Omental fat pad (tissue), 3 donors: ENCODE measurements at regions not wholly inside any gene's neighbourhood (a gene's known extent, or its start where the extent isn't known, plus 50 kb on each side); places are given as distances from the start of the nearest gene placed in this dataset.
"Not testable (repeated sequence)": the region's sequence is repeated elsewhere in the genome, so short reads cannot be mapped to it uniquely, and the experiment has no call there.

Source experiments
- ATAC-seq: fragments of 150-250 bp; one replicate; pipeline ENCODE4 v1.9.1; 2016; ENCODE audit warnings: mild to moderate bottlenecking, moderate library complexity; ENCODE audit not compliant: low FRiP score
- DNase-seq: peaks from one replicate; pipeline ENCODE4 v3.0.0-alpha.2; 2019; ENCODE audit warnings: low spot score
- TF ChIP-seq, protein P1 (sequence below), 3 donors: fragments of 450-650 bp; IDR thresholded peaks; one replicate each; pipeline ENCODE4 v1.5.1; 2016 to 2017; ENCODE audit warnings: antibody characterized with exemption in 3 of 3, mild to moderate bottlenecking in 3 of 3, moderate library complexity in 2 of 3

DNA sequence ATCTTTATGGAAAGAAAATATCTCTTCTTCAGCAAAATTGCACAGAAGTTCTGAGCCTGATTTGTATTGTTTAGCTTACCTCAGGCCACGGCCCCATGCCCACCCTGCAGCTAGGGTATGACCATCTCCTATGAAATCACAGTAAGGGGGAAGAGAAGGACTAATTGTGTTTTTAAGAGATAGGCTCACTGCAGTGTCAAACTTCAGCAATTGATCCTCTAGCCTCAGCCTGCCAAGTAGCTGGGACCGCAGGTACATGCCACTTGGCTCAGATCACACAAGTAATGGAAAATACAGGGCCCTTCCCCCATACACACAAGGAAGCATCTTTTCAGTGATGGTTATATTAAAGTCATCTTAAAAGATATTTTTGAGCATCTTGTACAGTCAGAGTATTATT lies 60.0 kb downstream of the DMAC1 start:
- ATAC-seq: no peak
- TF ChIP-seq, protein P1, sequence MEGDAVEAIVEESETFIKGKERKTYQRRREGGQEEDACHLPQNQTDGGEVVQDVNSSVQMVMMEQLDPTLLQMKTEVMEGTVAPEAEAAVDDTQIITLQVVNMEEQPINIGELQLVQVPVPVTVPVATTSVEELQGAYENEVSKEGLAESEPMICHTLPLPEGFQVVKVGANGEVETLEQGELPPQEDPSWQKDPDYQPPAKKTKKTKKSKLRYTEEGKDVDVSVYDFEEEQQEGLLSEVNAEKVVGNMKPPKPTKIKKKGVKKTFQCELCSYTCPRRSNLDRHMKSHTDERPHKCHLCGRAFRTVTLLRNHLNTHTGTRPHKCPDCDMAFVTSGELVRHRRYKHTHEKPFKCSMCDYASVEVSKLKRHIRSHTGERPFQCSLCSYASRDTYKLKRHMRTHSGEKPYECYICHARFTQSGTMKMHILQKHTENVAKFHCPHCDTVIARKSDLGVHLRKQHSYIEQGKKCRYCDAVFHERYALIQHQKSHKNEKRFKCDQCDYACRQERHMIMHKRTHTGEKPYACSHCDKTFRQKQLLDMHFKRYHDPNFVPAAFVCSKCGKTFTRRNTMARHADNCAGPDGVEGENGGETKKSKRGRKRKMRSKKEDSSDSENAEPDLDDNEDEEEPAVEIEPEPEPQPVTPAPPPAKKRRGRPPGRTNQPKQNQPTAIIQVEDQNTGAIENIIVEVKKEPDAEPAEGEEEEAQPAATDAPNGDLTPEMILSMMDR (IDR thresholded peaks at IDR 0.05): no peak
- DNase-seq: no peak

DNA sequence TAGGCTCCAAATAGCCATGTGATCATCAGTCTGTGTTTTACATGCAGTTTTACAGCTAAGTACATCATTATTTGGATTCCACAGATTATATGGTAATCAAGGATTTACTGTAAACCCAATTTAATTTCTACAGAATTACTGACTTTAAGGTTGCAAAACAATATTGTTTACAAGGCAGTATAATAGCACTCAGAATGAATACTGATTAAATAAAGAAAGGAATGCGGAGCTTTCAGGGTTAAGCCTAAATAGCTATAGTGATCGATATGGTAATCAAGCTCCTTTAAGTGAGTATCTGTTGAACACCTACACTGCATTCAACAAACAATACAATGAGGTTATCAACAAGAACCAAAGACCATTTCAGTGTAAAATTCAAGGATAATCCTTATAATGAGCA lies 64.3 kb downstream of the DMAC1 start:
- ATAC-seq (no peak), DNase-seq (no peak)
- TF ChIP-seq, protein P1 (IDR thresholded peaks at IDR 0.05): no peak

DNA sequence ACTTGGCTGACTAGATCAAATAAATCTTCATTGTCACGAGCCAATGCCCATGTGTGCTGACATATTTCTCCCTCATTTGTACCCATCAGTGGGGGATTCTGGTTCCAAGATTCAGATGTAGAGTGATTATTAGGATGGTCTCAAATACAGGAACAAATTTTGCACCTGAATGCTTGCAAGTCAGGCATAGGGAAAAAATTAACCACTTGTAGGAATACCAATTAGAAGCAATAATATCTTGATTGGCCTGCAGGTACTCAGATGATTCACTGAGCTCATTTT lies 69.5 kb downstream of the DMAC1 start:
- ATAC-seq (no peak), DNase-seq (no peak)
- TF ChIP-seq, protein P1 (IDR thresholded peaks at IDR 0.05): no peak

DNA sequence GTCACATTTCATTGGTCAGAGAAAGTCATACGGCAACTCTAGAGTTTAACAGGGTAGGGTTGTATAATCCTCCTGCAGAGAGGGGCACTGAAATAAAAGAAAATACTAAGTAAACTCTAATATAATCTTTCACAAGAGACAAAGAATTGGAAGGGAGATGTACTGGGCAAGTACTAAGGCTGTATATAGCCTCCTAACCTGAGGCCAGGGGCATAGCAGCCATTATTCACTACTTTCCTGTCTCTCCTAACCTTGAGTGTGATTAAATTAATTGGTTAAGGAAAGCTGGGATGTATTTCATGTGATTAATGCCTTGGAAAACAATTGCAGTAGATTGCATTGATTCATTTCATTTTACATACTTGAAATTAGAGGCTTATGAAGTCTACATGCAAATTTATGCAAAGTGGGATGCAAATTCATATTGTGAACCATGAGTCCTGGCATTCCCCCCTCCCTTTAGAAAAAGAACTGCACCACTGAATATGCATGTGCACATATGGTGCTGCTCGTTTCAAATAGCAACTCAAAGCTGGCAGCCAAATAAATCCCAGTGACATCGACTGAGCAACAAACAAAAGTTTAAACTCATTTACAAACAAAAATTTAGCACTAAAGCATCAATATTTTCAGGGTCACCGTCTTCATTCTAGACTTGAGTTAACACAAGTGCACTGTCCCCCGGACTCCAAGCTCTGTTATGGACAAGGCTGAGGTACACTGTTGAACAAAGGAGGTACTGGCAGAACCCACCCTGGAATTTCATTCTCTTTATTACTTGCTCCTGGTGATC lies 70.0 kb downstream of the DMAC1 start:
- no peak for ATAC-seq
- DNase-seq: no peak
- TF ChIP-seq, protein P1 (IDR thresholded peaks at IDR 0.05): no peak

DNA sequence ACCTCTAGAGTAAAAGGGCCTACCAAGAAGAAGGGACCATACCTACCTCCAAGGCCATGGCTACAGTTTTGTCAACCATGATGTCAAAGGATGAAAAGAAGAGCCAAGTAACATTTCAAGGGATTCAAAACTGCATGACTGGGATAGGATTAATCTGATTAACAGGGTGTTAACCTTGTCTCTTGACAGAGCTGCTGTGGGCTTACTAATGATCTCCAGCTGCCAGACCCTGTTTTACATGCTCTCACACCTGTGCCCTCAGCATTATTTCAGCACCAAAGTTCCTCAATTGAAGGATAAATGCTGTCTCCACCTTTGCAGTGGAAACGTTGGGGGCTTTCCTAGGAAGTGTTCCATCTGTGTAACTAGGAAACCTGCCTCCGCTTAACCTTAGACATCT lies 78.3 kb downstream of the DMAC1 start:
- ATAC-seq (no peak), DNase-seq (no peak)
- TF ChIP-seq, protein P1 (IDR thresholded peaks at IDR 0.05): no peak

DNA sequence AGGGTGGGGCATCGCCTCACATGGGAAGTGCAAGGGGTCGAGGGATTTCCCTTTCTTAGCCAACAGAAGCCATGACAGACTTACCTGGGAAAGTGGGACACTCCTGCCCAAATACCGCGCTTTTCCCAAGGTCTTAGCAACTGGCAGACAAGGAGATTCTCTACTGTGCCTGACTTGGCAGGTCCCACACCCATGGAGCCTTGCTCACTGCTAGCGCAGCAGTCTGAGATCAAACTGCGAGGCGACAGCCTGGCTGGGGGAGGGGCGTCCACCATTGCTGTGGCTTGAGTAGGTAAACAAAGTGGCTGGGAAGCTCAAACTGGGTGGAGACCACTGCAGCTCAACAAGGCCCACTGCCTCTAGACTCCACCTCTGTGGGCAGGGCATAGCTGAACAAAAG lies 86.5 kb downstream of the DMAC1 start:
- not testable (repeated sequence) for ATAC-seq, DNase-seq

DNA sequence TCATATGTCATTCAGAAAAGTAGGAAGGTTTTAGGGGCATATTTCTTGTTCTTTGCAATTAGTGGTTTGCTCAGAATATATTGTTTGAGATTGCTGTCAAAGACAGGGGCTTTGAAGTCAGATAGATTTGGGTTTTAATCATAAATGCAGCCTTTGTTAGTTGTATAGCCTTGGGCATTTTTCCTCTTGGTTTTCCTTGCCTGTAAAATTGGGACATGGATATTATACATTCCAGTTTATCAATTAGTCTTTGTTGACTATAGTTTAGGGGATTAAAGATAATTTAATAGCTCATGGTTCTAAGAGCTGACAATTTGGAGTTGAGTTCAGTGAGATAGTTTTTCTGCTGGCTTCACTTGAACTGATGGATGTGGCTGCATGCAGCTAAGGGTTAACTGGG lies 88.9 kb downstream of the DMAC1 start:
- TF ChIP-seq, protein P1 (IDR thresholded peaks at IDR 0.05): no peak
- ATAC-seq: no peak
- no peak for DNase-seq
